ENCODE measurements at regions not wholly inside any gene's neighbourhood (a gene's known extent, or its start where the extent isn't known, plus 50 kb on each side); places are given as distances from the start of the nearest gene placed in this dataset.

GRCh38 chr11:87429996-87430395 lies 392.3 kb downstream of the TMEM135 start:
- Histone ChIP-seq H3K36me3 (ENCODE audit: control insufficient read depth, insufficient read depth, low read length, severe bottlenecking) (no peaks in the 10 kb centered on the region), H3K27me3 (replicated peaks; ENCODE audit: control insufficient read depth, insufficient read depth, low read length) (no peaks in the 10 kb centered on the region), H3K9me3 (ENCODE audit: control insufficient read depth, low read length) (no peaks in the 10 kb centered on the region), H3K9ac (ENCODE audit: low read length) (no peak overlapping the region), H3K4me1 (ENCODE audit: control insufficient read depth, insufficient read depth, low read length) (peaks cover 57% of the 10 kb centered on the region), H3K4me3 (ENCODE audit: low read length) (no peak overlapping the region)
- no peak for DNase-seq (ENCODE audit: low read depth)

GRCh38 chr11:87428266-87428665 lies 390.5 kb downstream of the TMEM135 start:
- no peaks in the 10 kb centered on the region for H3K9me3 ChIP-seq (ENCODE audit: control insufficient read depth, low read length)
- H3K9ac ChIP-seq (ENCODE audit: low read length): no peak overlapping the region
- H3K36me3 ChIP-seq (ENCODE audit: control insufficient read depth, insufficient read depth, low read length, severe bottlenecking): no peaks in the 10 kb centered on the region
- H3K4me3 ChIP-seq (ENCODE audit: low read length): no peak overlapping the region
- DNase-seq (ENCODE audit: low read depth): peak; percentile 38
- no peaks in the 10 kb centered on the region for H3K27me3 ChIP-seq (replicated peaks; ENCODE audit: control insufficient read depth, insufficient read depth, low read length)
- H3K4me1 ChIP-seq (ENCODE audit: control insufficient read depth, insufficient read depth, low read length): peaks cover 42% of the 10 kb centered on the region

GRCh38 chr11:87425943-87426342 lies 388.2 kb downstream of the TMEM135 start:
- Histone ChIP-seq H3K36me3 (ENCODE audit: control insufficient read depth, insufficient read depth, low read length, severe bottlenecking) (no peaks in the 10 kb centered on the region), H3K9ac (ENCODE audit: low read length) (no peak overlapping the region), H3K27me3 (replicated peaks; ENCODE audit: control insufficient read depth, insufficient read depth, low read length) (no peaks in the 10 kb centered on the region), H3K9me3 (ENCODE audit: control insufficient read depth, low read length) (no peaks in the 10 kb centered on the region), H3K4me1 (ENCODE audit: control insufficient read depth, insufficient read depth, low read length) (peaks cover 32% of the 10 kb centered on the region), H3K4me3 (ENCODE audit: low read length) (no peak overlapping the region)
- DNase-seq (ENCODE audit: low read depth): peak; percentile 38

- Histone ChIP-seq H3K27me3 (replicated peaks; ENCODE audit: control insufficient read depth, insufficient read depth, low read length) (no peaks in the 10 kb centered on the region), H3K9me3 (ENCODE audit: control insufficient read depth, low read length) (no peaks in the 10 kb centered on the region), H3K4me1 (ENCODE audit: control insufficient read depth, insufficient read depth, low read length) (peaks cover 28% of the 10 kb centered on the region), H3K9ac (ENCODE audit: low read length) (no peak overlapping the region), H3K36me3 (ENCODE audit: control insufficient read depth, insufficient read depth, low read length, severe bottlenecking) (no peaks in the 10 kb centered on the region), H3K4me3 (ENCODE audit: low read length) (no peak overlapping the region)
- peak; percentile 46 for DNase-seq (ENCODE audit: low read depth)
Measured at GRCh38 chr11:87425391-87425790, 387.7 kb downstream of the TMEM135 start.

- Histone ChIP-seq H3K9ac (ENCODE audit: low read length) (no peak overlapping the region), H3K27me3 (replicated peaks; ENCODE audit: control insufficient read depth, insufficient read depth, low read length) (no peaks in the 10 kb centered on the region), H3K36me3 (ENCODE audit: control insufficient read depth, insufficient read depth, low read length, severe bottlenecking) (no peaks in the 10 kb centered on the region), H3K4me3 (ENCODE audit: low read length) (no peak overlapping the region), H3K9me3 (ENCODE audit: control insufficient read depth, low read length) (no peaks in the 10 kb centered on the region), H3K4me1 (ENCODE audit: control insufficient read depth, insufficient read depth, low read length) (peaks cover 28% of the 10 kb centered on the region)
- DNase-seq (ENCODE audit: low read depth): no peak
Measured at GRCh38 chr11:87423161-87423560, 385.4 kb downstream of the TMEM135 start.

- peaks cover 23% of the 10 kb centered on the region for H3K4me1 ChIP-seq (ENCODE audit: control insufficient read depth, insufficient read depth, low read length)
- no peak overlapping the region for H3K9ac ChIP-seq (ENCODE audit: low read length)
- H3K9me3 ChIP-seq (ENCODE audit: control insufficient read depth, low read length): no peaks in the 10 kb centered on the region
- H3K4me3 ChIP-seq (ENCODE audit: low read length): no peak overlapping the region
- no peaks in the 10 kb centered on the region for H3K36me3 ChIP-seq (ENCODE audit: control insufficient read depth, insufficient read depth, low read length, severe bottlenecking)
- H3K27me3 ChIP-seq (replicated peaks; ENCODE audit: control insufficient read depth, insufficient read depth, low read length): no peaks in the 10 kb centered on the region
- peak; percentile 45 for DNase-seq (ENCODE audit: low read depth)
Measured at GRCh38 chr11:87422566-87422965, 384.8 kb downstream of the TMEM135 start.

GRCh38 chr11:87421422-87421821 lies 383.7 kb downstream of the TMEM135 start:
- H3K9ac ChIP-seq (ENCODE audit: low read length): no peak overlapping the region
- H3K36me3 ChIP-seq (ENCODE audit: control insufficient read depth, insufficient read depth, low read length, severe bottlenecking): no peaks in the 10 kb centered on the region
- H3K4me3 ChIP-seq (ENCODE audit: low read length): no peak overlapping the region
- peak; percentile 87 for DNase-seq (ENCODE audit: low read depth)
- no peaks in the 10 kb centered on the region for H3K9me3 ChIP-seq (ENCODE audit: control insufficient read depth, low read length)
- no peaks in the 10 kb centered on the region for H3K27me3 ChIP-seq (replicated peaks; ENCODE audit: control insufficient read depth, insufficient read depth, low read length)
- H3K4me1 ChIP-seq (ENCODE audit: control insufficient read depth, insufficient read depth, low read length): peaks cover 23% of the 10 kb centered on the region

- Histone ChIP-seq H3K27me3 (replicated peaks; ENCODE audit: control insufficient read depth, insufficient read depth, low read length) (no peaks in the 10 kb centered on the region), H3K36me3 (ENCODE audit: control insufficient read depth, insufficient read depth, low read length, severe bottlenecking) (no peaks in the 10 kb centered on the region), H3K4me1 (ENCODE audit: control insufficient read depth, insufficient read depth, low read length) (peaks cover 15% of the 10 kb centered on the region), H3K9ac (ENCODE audit: low read length) (no peak overlapping the region), H3K9me3 (ENCODE audit: control insufficient read depth, low read length) (no peaks in the 10 kb centered on the region), H3K4me3 (ENCODE audit: low read length) (no peak overlapping the region)
- no peak for DNase-seq (ENCODE audit: low read depth)
Measured at GRCh38 chr11:87417951-87418350, 380.2 kb downstream of the TMEM135 start.

GRCh38 chr11:87405843-87406242 lies 368.1 kb downstream of the TMEM135 start:
- DNase-seq (ENCODE audit: low read depth): no peak

GRCh38 chr11:87405356-87405755 lies 367.6 kb downstream of the TMEM135 start:
- no peak for DNase-seq (ENCODE audit: low read depth)
- Histone ChIP-seq H3K27me3 (replicated peaks; ENCODE audit: control insufficient read depth, insufficient read depth, low read length) (no peaks in the 10 kb centered on the region), H3K36me3 (ENCODE audit: control insufficient read depth, insufficient read depth, low read length, severe bottlenecking) (no peaks in the 10 kb centered on the region), H3K4me3 (ENCODE audit: low read length) (no peak overlapping the region), H3K4me1 (ENCODE audit: control insufficient read depth, insufficient read depth, low read length) (no peaks in the 10 kb centered on the region), H3K9ac (ENCODE audit: low read length) (no peak overlapping the region), H3K9me3 (ENCODE audit: control insufficient read depth, low read length) (no peaks in the 10 kb centered on the region)

More at GRCh38 chr11:87405843-87406242, 368.1 kb downstream of the TMEM135 start:
- Histone ChIP-seq H3K9ac (ENCODE audit: low read length) (no peak overlapping the region), H3K4me1 (ENCODE audit: control insufficient read depth, insufficient read depth, low read length) (no peaks in the 10 kb centered on the region), H3K4me3 (ENCODE audit: low read length) (no peak overlapping the region), H3K36me3 (ENCODE audit: control insufficient read depth, insufficient read depth, low read length, severe bottlenecking) (peaks cover 4% of the 10 kb centered on the region), H3K9me3 (ENCODE audit: control insufficient read depth, low read length) (no peaks in the 10 kb centered on the region), H3K27me3 (replicated peaks; ENCODE audit: control insufficient read depth, insufficient read depth, low read length) (no peaks in the 10 kb centered on the region)

GRCh38 chr11:87401653-87402052 lies 363.9 kb downstream of the TMEM135 start:
- no peaks in the 10 kb centered on the region for H3K36me3 ChIP-seq (ENCODE audit: control insufficient read depth, insufficient read depth, low read length, severe bottlenecking)
- no peak overlapping the region for H3K9ac ChIP-seq (ENCODE audit: low read length)
- no peak overlapping the region for H3K4me3 ChIP-seq (ENCODE audit: low read length)
- H3K4me1 ChIP-seq (ENCODE audit: control insufficient read depth, insufficient read depth, low read length): peaks cover 30% of the 10 kb centered on the region
- no peak for DNase-seq (ENCODE audit: low read depth)
- no peaks in the 10 kb centered on the region for H3K9me3 ChIP-seq (ENCODE audit: control insufficient read depth, low read length)
- no peaks in the 10 kb centered on the region for H3K27me3 ChIP-seq (replicated peaks; ENCODE audit: control insufficient read depth, insufficient read depth, low read length)

- Histone ChIP-seq H3K4me1 (ENCODE audit: control insufficient read depth, insufficient read depth, low read length) (peaks cover 30% of the 10 kb centered on the region), H3K27me3 (replicated peaks; ENCODE audit: control insufficient read depth, insufficient read depth, low read length) (no peaks in the 10 kb centered on the region), H3K9ac (ENCODE audit: low read length) (no peak overlapping the region), H3K9me3 (ENCODE audit: control insufficient read depth, low read length) (peaks cover 5% of the 10 kb centered on the region), H3K4me3 (ENCODE audit: low read length) (no peak overlapping the region), H3K36me3 (ENCODE audit: control insufficient read depth, insufficient read depth, low read length, severe bottlenecking) (no peaks in the 10 kb centered on the region)
- DNase-seq (ENCODE audit: low read depth): no peak
Measured at GRCh38 chr11:87399341-87399740, 361.6 kb downstream of the TMEM135 start.

All from adipocyte (in vitro differentiated cells).